ENCODE measurements at regions not wholly inside any gene's neighbourhood (a gene's known extent, or its start where the extent isn't known, plus 50 kb on each side); places are given as distances from the start of the nearest gene placed in this dataset.
"Not testable (repeated sequence)": the region's sequence is repeated elsewhere in the genome, so short reads cannot be mapped to it uniquely, and the experiment has no call there.

- DNase-seq (no peak), ATAC-seq (replicated peaks in 1 of 2) (peak; percentile 84 to 93)
- Mint-ChIP-seq H3K36me3 (ENCODE audit: insufficient read depth in 2 of 2) (peaks cover 15 to 19% of the 10 kb centered on the region in 2 donors), H3K4me1 (ENCODE audit: low read depth) (peaks cover 10% of the 10 kb centered on the region), H3K9me3 (peaks cover 2 to 9% of the 10 kb centered on the region in 2 donors), H3K27me3 (ENCODE audit: low read depth) (no peaks in the 10 kb centered on the region), H3K4me3 (peak overlapping the region in 1 of 2 donors; percentile 43), H3K27ac (no peak overlapping the region)
Observed at GRCh38 chr5:50501491-50502228, 60.6 kb upstream of the EMB start.

- H3K4me1 Mint-ChIP-seq (ENCODE audit: low read depth); H3K4me3 Mint-ChIP-seq; ATAC-seq (replicated peaks in 1 of 2); H3K27me3 Mint-ChIP-seq (ENCODE audit: low read depth); DNase-seq; H3K9me3 Mint-ChIP-seq; H3K27ac Mint-ChIP-seq; H3K36me3 Mint-ChIP-seq (ENCODE audit: insufficient read depth in 2 of 2): not testable (repeated sequence)
Observed at GRCh38 chr5:50513028-50513457, 72.0 kb upstream of the EMB start.

- H3K36me3 Mint-ChIP-seq (ENCODE audit: insufficient read depth in 2 of 2); ATAC-seq (replicated peaks in 1 of 2); H3K9me3 Mint-ChIP-seq; H3K27me3 Mint-ChIP-seq (ENCODE audit: low read depth); H3K27ac Mint-ChIP-seq; H3K4me1 Mint-ChIP-seq (ENCODE audit: low read depth); H3K4me3 Mint-ChIP-seq; DNase-seq: not testable (repeated sequence)
Observed at GRCh38 chr5:50521060-50521459, 80.0 kb upstream of the EMB start.

GRCh38 chr5:50527514-50528060 is 86.5 kb upstream of the EMB start:
- H3K4me3 Mint-ChIP-seq; H3K9me3 Mint-ChIP-seq; H3K27me3 Mint-ChIP-seq (ENCODE audit: low read depth); H3K36me3 Mint-ChIP-seq (ENCODE audit: insufficient read depth in 2 of 2); H3K27ac Mint-ChIP-seq; H3K4me1 Mint-ChIP-seq (ENCODE audit: low read depth); ATAC-seq (replicated peaks in 1 of 2); DNase-seq: not testable (repeated sequence)

- H3K9me3 Mint-ChIP-seq, result peaks cover 0 to 2% of the 10 kb centered on the region in 2 donors
- H3K36me3 Mint-ChIP-seq (ENCODE audit: insufficient read depth in 2 of 2), result peaks cover 0 to 4% of the 10 kb centered on the region in 2 donors
- peaks cover 9% of the 10 kb centered on the region for H3K4me1 Mint-ChIP-seq (ENCODE audit: low read depth)
- ATAC-seq (replicated peaks in 1 of 2), result no peak
- no peaks in the 10 kb centered on the region for H3K27me3 Mint-ChIP-seq (ENCODE audit: low read depth)
- H3K27ac Mint-ChIP-seq, result no peak overlapping the region
- no peak for DNase-seq
- H3K4me3 Mint-ChIP-seq, result no peak overlapping the region
Observed at GRCh38 chr5:50535393-50535792, 94.3 kb upstream of the EMB start.

GRCh38 chr5:50537534-50537933 is 96.4 kb upstream of the EMB start:
- ATAC-seq (replicated peaks in 1 of 2), result peak in 1 of 2 donors; percentile 23
- not testable (repeated sequence) for H3K4me3 Mint-ChIP-seq; H3K36me3 Mint-ChIP-seq (ENCODE audit: insufficient read depth in 2 of 2)

GRCh38 chr5:50547303-50547702 is 106.2 kb upstream of the EMB start:
- no peak overlapping the region for H3K4me3 Mint-ChIP-seq
- DNase-seq (no peak), ATAC-seq (replicated peaks in 1 of 2) (no peak)
- H3K36me3 Mint-ChIP-seq (ENCODE audit: insufficient read depth in 2 of 2), result peaks cover 0 to 3% of the 10 kb centered on the region in 2 donors
- peaks cover 3 to 4% of the 10 kb centered on the region in 2 donors for H3K9me3 Mint-ChIP-seq
- peak overlapping the region; percentile 5 for H3K27ac Mint-ChIP-seq
- H3K27me3 Mint-ChIP-seq (ENCODE audit: low read depth), result no peaks in the 10 kb centered on the region
- no peaks in the 10 kb centered on the region for H3K4me1 Mint-ChIP-seq (ENCODE audit: low read depth)

More at GRCh38 chr5:50537534-50537933, 96.4 kb upstream of the EMB start:
- not testable (repeated sequence) for H3K4me1 Mint-ChIP-seq (ENCODE audit: low read depth); H3K27me3 Mint-ChIP-seq (ENCODE audit: low read depth); H3K9me3 Mint-ChIP-seq; H3K27ac Mint-ChIP-seq; DNase-seq

GRCh38 chr5:50550267-50550666 is 109.2 kb upstream of the EMB start:
- DNase-seq (no peak), ATAC-seq (replicated peaks in 1 of 2) (no peak)
- no peak overlapping the region for H3K4me3 Mint-ChIP-seq
- peaks cover 0 to 3% of the 10 kb centered on the region in 2 donors for H3K9me3 Mint-ChIP-seq
- H3K27me3 Mint-ChIP-seq (ENCODE audit: low read depth), result no peaks in the 10 kb centered on the region
- H3K4me1 Mint-ChIP-seq (ENCODE audit: low read depth), result peaks cover 11% of the 10 kb centered on the region
- no peaks in the 10 kb centered on the region for H3K36me3 Mint-ChIP-seq (ENCODE audit: insufficient read depth in 2 of 2)
- H3K27ac Mint-ChIP-seq, result no peak overlapping the region

GRCh38 chr5:50550993-50551392 is 109.9 kb upstream of the EMB start:
- DNase-seq (no peak), ATAC-seq (replicated peaks in 1 of 2) (no peak)
- Mint-ChIP-seq H3K36me3 (ENCODE audit: insufficient read depth in 2 of 2) (peaks cover 0 to 2% of the 10 kb centered on the region in 2 donors), H3K4me1 (ENCODE audit: low read depth) (peaks cover 11% of the 10 kb centered on the region), H3K4me3 (no peak overlapping the region), H3K27ac (no peak overlapping the region), H3K9me3 (peaks cover 2 to 3% of the 10 kb centered on the region in 2 donors), H3K27me3 (ENCODE audit: low read depth) (no peaks in the 10 kb centered on the region)

- no peak for ATAC-seq (replicated peaks in 1 of 2)
- DNase-seq, result no peak
- Mint-ChIP-seq H3K36me3 (ENCODE audit: insufficient read depth in 2 of 2) (peaks cover 0 to 2% of the 10 kb centered on the region in 2 donors), H3K4me1 (ENCODE audit: low read depth) (peaks cover 11% of the 10 kb centered on the region), H3K27ac (no peak overlapping the region), H3K27me3 (ENCODE audit: low read depth) (no peaks in the 10 kb centered on the region), H3K9me3 (peaks cover 2 to 3% of the 10 kb centered on the region in 2 donors), H3K4me3 (no peak overlapping the region)
Observed at GRCh38 chr5:50553560-50553984, 112.5 kb upstream of the EMB start.

GRCh38 chr5:50558640-50559039 is 107.8 kb upstream of the PARP8 start:
- H3K9me3 Mint-ChIP-seq; DNase-seq; H3K4me3 Mint-ChIP-seq; ATAC-seq (replicated peaks in 1 of 2); H3K36me3 Mint-ChIP-seq (ENCODE audit: insufficient read depth in 2 of 2); H3K4me1 Mint-ChIP-seq (ENCODE audit: low read depth); H3K27ac Mint-ChIP-seq; H3K27me3 Mint-ChIP-seq (ENCODE audit: low read depth): not testable (repeated sequence)

GRCh38 chr5:50559955-50560354 is 106.5 kb upstream of the PARP8 start:
- Mint-ChIP-seq H3K27me3 (ENCODE audit: low read depth) (no peaks in the 10 kb centered on the region), H3K27ac (no peak overlapping the region), H3K9me3 (peaks cover 2 to 3% of the 10 kb centered on the region in 2 donors), H3K36me3 (ENCODE audit: insufficient read depth in 2 of 2) (peaks cover 0 to 2% of the 10 kb centered on the region in 2 donors), H3K4me1 (ENCODE audit: low read depth) (peaks cover 14% of the 10 kb centered on the region), H3K4me3 (no peak overlapping the region)
- ATAC-seq (replicated peaks in 1 of 2), result no peak
- DNase-seq, result no peak

GRCh38 chr5:50562694-50563093 is 103.7 kb upstream of the PARP8 start:
- DNase-seq, result no peak
- no peaks in the 10 kb centered on the region for H3K27me3 Mint-ChIP-seq (ENCODE audit: low read depth)
- H3K27ac Mint-ChIP-seq, result no peak overlapping the region
- no peak overlapping the region for H3K4me3 Mint-ChIP-seq
- H3K9me3 Mint-ChIP-seq, result peaks cover 0 to 1% of the 10 kb centered on the region in 2 donors
- H3K4me1 Mint-ChIP-seq (ENCODE audit: low read depth), result peaks cover 21% of the 10 kb centered on the region
- peaks cover under 1 to 3% of the 10 kb centered on the region in 2 donors for H3K36me3 Mint-ChIP-seq (ENCODE audit: insufficient read depth in 2 of 2)
- ATAC-seq (replicated peaks in 1 of 2), result no peak

Data from activated T-cell treated with anti-CD3 and anti-CD28 coated beads, Interleukin-2, amount 50 U/mL, for 72 hours (primary cell).